ENCODE measurements at regions not wholly inside any gene's neighbourhood (a gene's known extent, or its start where the extent isn't known, plus 50 kb on each side); places are given as distances from the start of the nearest gene placed in this dataset.
"Not testable (repeated sequence)": the region's sequence is repeated elsewhere in the genome, so short reads cannot be mapped to it uniquely, and the experiment has no call there.

DNA sequence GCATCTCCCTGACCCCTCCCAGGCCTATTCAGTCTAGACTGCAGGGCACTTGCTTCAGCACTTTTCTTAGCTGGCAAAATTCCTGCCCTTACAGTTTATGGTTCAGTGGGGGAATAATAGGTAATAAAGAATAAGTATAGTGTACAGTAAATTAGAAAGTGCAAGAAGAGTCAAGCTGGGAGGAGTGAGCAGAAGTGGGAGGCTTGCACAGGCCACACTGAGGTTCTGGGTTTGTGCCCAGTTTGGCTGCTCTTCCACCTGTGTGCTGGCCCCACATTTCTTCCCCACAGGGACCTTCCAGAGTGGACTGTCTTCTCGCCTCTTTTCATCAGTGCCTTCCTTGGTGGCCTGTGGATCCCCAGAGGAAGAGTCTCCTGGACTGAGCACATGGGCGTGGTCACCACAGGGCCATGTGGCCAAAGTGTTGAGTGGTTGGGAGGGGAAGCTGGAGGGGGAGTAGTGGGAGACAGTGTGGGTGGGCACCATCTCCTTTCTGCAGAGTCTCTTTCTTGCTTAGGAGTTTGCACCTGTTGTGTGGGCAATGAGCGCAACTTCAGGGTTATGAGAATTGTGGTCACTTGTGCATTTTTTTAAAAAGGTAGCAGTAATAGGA lies 128.6 kb upstream of the ZSWIM2 start:
- H3K4me3 ChIP-seq (ENCODE audit: control insufficient read depth, low read depth, low read length): no peak overlapping the region
- no peak for DNase-seq (ENCODE audit: low read depth)
- TF ChIP-seq, protein P1, sequence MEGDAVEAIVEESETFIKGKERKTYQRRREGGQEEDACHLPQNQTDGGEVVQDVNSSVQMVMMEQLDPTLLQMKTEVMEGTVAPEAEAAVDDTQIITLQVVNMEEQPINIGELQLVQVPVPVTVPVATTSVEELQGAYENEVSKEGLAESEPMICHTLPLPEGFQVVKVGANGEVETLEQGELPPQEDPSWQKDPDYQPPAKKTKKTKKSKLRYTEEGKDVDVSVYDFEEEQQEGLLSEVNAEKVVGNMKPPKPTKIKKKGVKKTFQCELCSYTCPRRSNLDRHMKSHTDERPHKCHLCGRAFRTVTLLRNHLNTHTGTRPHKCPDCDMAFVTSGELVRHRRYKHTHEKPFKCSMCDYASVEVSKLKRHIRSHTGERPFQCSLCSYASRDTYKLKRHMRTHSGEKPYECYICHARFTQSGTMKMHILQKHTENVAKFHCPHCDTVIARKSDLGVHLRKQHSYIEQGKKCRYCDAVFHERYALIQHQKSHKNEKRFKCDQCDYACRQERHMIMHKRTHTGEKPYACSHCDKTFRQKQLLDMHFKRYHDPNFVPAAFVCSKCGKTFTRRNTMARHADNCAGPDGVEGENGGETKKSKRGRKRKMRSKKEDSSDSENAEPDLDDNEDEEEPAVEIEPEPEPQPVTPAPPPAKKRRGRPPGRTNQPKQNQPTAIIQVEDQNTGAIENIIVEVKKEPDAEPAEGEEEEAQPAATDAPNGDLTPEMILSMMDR (IDR thresholded peaks at IDR 0.05; ENCODE audit: control insufficient read depth, insufficient read depth, low read depth, low read length, missing control alignments): no peak

DNA sequence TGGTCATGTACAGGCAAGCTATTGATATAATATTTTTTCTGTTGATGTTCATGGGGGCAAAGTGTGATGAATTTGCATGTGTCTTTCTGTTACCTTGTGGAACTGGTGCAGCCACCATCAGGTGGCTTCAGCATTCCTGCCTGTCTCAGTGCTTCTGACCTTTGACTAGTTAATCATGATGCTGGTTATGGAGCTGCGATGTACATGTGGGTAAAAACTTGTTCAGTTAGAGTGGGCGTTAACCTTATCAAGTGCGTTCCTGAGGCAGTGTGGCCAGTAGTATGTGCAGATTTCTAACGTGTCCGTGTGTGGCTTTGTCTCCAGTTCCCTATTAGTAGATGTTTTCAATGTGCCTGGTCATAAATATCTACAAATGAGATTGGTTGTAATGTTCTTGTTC lies 127.4 kb upstream of the ZSWIM2 start:
- TF ChIP-seq, protein P1 (IDR thresholded peaks at IDR 0.05; ENCODE audit: control insufficient read depth, insufficient read depth, low read depth, low read length, missing control alignments): no peak
- no peak overlapping the region for H3K4me3 ChIP-seq (ENCODE audit: control insufficient read depth, low read depth, low read length)
- DNase-seq (ENCODE audit: low read depth): no peak

DNA sequence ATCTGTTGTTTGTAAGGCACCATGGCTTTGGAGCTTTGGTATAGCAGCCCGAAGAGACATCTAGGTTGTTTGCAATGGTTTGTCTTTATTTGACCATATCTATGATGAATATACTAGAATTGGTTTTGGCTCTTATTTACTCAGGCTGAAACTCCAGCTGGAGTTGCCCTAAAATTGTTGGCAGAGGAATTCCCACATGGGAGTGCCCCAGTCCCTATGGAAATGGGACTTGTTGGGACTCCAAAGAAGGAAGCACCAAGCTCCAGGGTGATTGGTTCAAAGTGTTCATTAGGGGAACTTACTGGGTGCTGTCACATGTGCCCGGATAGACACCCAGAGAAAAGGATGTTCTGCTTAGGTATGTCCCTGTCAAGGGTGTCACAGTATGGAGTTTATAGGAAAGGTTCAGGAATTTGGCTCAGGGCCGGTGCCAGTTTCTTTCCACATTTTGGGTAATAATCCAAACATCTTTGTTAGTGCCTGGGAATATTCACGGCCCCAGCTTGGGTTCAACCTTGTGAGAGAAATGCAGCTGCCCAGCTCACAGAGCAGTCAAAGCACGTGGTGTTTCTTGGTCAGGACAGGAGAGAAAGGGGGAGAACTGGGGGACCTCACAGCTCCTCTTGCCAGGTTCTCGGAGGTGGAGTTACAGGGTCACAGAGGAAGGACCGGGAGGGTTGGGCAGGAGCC lies 123.5 kb upstream of the ZSWIM2 start:
- DNase-seq (ENCODE audit: low read depth): no peak
- TF ChIP-seq, protein P1 (IDR thresholded peaks at IDR 0.05; ENCODE audit: control insufficient read depth, insufficient read depth, low read depth, low read length, missing control alignments): no peak
- no peak overlapping the region for H3K4me3 ChIP-seq (ENCODE audit: control insufficient read depth, low read depth, low read length)

DNA sequence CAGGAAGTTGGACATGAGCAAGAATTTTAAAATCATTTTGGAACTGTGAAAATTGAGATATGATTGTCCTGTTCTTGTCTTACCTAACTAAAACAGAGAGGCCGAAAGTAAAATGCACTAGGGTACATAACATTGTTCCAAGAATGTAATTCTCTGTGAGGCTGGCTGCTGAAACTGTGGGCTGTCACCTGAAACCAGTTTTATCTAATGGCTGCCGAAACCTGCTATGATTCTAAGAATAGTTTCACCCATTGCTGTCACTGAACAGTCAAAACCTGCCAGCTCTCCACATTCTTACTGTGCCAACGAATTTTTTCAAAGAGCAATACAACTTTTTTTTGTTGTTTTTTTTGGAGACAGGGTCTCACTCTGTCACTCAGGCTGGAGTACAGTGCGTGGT lies 119.3 kb upstream of the ZSWIM2 start:
- TF ChIP-seq, protein P1 (IDR thresholded peaks at IDR 0.05; ENCODE audit: control insufficient read depth, insufficient read depth, low read depth, low read length, missing control alignments): no peak
- DNase-seq (ENCODE audit: low read depth): no peak

DNA sequence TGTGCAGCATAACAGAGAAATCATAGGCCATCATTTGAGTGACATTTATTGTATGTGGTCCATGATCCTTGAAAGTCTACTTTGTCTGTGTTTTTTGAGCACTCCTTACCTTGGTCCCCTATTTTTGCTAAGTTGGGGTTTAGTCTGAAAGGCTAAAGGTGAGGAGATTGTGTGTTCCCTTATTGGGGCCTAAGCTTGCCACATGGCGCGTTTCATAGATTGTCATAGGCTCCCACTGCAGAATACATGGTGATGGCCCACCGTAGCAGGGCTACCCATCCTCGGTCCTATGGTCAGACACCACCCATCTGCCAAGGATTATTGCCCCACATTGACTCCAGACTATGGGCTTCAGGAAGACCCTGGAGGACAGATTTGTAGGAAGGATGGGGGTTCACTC lies 117.0 kb upstream of the ZSWIM2 start:
- TF ChIP-seq, protein P1 (IDR thresholded peaks at IDR 0.05; ENCODE audit: control insufficient read depth, insufficient read depth, low read depth, low read length, missing control alignments): no peak

More for the DNA sequence above, 119.3 kb upstream of the ZSWIM2 start:
- no peak overlapping the region for H3K4me3 ChIP-seq (ENCODE audit: control insufficient read depth, low read depth, low read length)

DNA sequence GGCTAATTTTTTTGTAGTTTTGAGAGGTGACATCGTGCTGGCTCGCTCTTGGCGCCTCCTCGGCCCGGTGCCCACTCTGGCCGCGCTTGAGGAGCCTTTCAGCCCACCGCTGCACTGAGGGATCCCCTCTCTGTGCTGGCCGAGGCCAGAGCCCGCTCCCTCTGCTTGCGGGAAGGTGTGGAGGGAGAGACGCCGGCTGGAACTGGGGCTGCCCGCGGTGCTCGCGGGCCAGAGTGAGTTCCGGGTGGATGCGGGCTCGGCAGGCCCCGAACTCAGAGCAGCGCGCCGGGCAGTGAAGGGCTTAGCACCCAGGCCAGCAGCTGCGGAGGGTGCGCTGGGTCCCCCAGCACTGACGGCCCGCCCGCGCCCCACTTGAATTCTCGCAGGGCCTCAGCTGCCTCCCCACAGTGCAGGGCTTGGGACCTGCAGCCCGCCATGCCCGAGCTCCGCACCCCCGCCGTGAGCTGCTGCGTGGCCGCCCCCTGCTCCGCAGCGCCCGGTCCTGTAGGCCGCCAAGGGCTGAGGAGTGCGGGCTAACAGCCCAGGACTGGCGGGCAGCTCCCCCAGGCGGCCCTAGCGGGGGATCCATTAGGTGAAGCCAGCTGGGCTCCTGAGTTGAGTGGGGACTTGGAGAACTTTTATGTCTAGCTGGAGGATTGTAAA lies 113.2 kb upstream of the ZSWIM2 start:
- TF ChIP-seq, protein P1 (IDR thresholded peaks at IDR 0.05; ENCODE audit: control insufficient read depth, insufficient read depth, low read depth, low read length, missing control alignments): no peak
- no peak for DNase-seq (ENCODE audit: low read depth)
- no peak overlapping the region for H3K4me3 ChIP-seq (ENCODE audit: control insufficient read depth, low read depth, low read length)

More for the DNA sequence above, 117.0 kb upstream of the ZSWIM2 start:
- no peak overlapping the region for H3K4me3 ChIP-seq (ENCODE audit: control insufficient read depth, low read depth, low read length)
- no peak for DNase-seq (ENCODE audit: low read depth)

DNA sequence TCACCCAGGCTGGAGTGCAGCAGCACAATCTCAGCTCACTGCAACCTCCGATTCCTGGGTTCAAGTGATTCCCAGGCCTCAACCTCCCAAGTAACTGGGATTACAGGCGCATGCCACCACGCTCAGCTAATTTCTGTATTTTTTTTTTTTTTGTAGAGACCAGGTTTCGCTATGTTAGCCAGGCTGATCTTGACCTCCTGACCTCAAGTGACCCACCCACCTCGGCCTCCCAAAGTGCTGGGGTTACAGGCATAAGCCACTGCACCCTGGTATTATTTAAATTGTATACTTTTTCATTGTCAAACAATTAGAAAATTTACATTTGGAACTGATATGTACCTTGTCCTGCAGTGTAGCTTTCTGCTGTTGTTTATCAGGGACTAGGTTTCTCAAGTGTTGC lies 111.3 kb upstream of the ZSWIM2 start:
- not testable (repeated sequence) for DNase-seq (ENCODE audit: low read depth); H3K4me3 ChIP-seq (ENCODE audit: control insufficient read depth, low read depth, low read length)
